ENCODE measurements at regions not wholly inside any gene's neighbourhood (a gene's known extent, or its start where the extent isn't known, plus 50 kb on each side); places are given as distances from the start of the nearest gene placed in this dataset.
"Not testable (repeated sequence)": the region's sequence is repeated elsewhere in the genome, so short reads cannot be mapped to it uniquely, and the experiment has no call there.

- DNase-seq (ENCODE audit: low read depth in 2 of 2) = no peak
Observed at GRCh38 chr5:71771191-71771590, 52.1 kb downstream of the CARTPT start.

- DNase-seq (ENCODE audit: low read depth in 2 of 2) = no peak
Observed at GRCh38 chr5:71778678-71779276, 59.7 kb downstream of the CARTPT start.

- no peak for DNase-seq (ENCODE audit: low read depth in 2 of 2)
Observed at GRCh38 chr5:71780597-71780996, 61.5 kb downstream of the CARTPT start.

- no peak for DNase-seq (ENCODE audit: low read depth in 2 of 2)
Observed at GRCh38 chr5:71782393-71782770, 63.3 kb downstream of the CARTPT start.

- peak; percentile 32 to 33 for DNase-seq (ENCODE audit: low read depth in 2 of 2)
Observed at GRCh38 chr5:71782771-71783770, 64.0 kb downstream of the CARTPT start.

GRCh38 chr5:71783891-71784290, 64.8 kb downstream of the CARTPT start:
- DNase-seq (ENCODE audit: low read depth in 2 of 2) = no peak

GRCh38 chr5:71786337-71787055, 67.4 kb downstream of the CARTPT start:
- DNase-seq (ENCODE audit: low read depth in 2 of 2) = no peak

- no peak for DNase-seq (ENCODE audit: low read depth in 2 of 2)
Observed at GRCh38 chr5:71788794-71789193, 69.7 kb downstream of the CARTPT start.

GRCh38 chr5:71789746-71790145, 70.7 kb downstream of the CARTPT start:
- DNase-seq (ENCODE audit: low read depth in 2 of 2) = no peak

- DNase-seq (ENCODE audit: low read depth in 2 of 2) = no peak
Observed at GRCh38 chr5:71790433-71790832, 71.4 kb downstream of the CARTPT start.

GRCh38 chr5:71792041-71792440, 73.0 kb downstream of the CARTPT start:
- DNase-seq (ENCODE audit: low read depth in 2 of 2) = not testable (repeated sequence)

- DNase-seq (ENCODE audit: low read depth in 2 of 2) = no peak
Observed at GRCh38 chr5:71794061-71794695, 75.1 kb downstream of the CARTPT start.

GRCh38 chr5:71802673-71803072, 83.6 kb downstream of the CARTPT start:
- no peak for DNase-seq (ENCODE audit: low read depth in 2 of 2)

GRCh38 chr5:71806711-71807110, 87.6 kb downstream of the CARTPT start:
- no peak for DNase-seq (ENCODE audit: low read depth in 2 of 2)

GRCh38 chr5:71807909-71808308, 88.8 kb downstream of the CARTPT start:
- DNase-seq (ENCODE audit: low read depth in 2 of 2) = no peak

- no peak for DNase-seq (ENCODE audit: low read depth in 2 of 2)
Observed at GRCh38 chr5:71809446-71809845, 90.4 kb downstream of the CARTPT start.

GRCh38 chr5:71810023-71810422, 90.9 kb downstream of the CARTPT start:
- no peak for DNase-seq (ENCODE audit: low read depth in 2 of 2)

GRCh38 chr5:71810471-71811195, 91.6 kb downstream of the CARTPT start:
- no peak for DNase-seq (ENCODE audit: low read depth in 2 of 2)

- DNase-seq (ENCODE audit: low read depth in 2 of 2) = no peak
Observed at GRCh38 chr5:71811779-71812178, 92.7 kb downstream of the CARTPT start.

- DNase-seq (ENCODE audit: low read depth in 2 of 2) = no peak
Observed at GRCh38 chr5:71816307-71816706, 97.2 kb downstream of the CARTPT start.

- no peak for DNase-seq (ENCODE audit: low read depth in 2 of 2)
Observed at GRCh38 chr5:71817891-71818290, 98.8 kb downstream of the CARTPT start.
